H1 (cell line): ENCODE measurements at regions not wholly inside any gene's neighbourhood (a gene's known extent, or its start where the extent isn't known, plus 50 kb on each side); places are given as distances from the start of the nearest gene placed in this dataset.

Experiments used
- CTCF ChIA-PET: fragments of 300-600 bp; sonication (Branson Sonifier 250); formaldehyde crosslinking; loops from one replicate; lab custom pipeline; 2021; ENCODE audit not compliant: partially characterized antibody; lab: Charles Lee
- POLR2A ChIA-PET: fragments of 300-600 bp; sonication (Branson Sonifier 250); formaldehyde crosslinking; loops from one replicate; lab custom pipeline; 2021; ENCODE audit warnings: inconsistent platforms; ENCODE audit not compliant: partially characterized antibody; lab: Charles Lee
- DNase-seq, 2 experiments: peaks; one replicate each; pipeline versions ENCODE4 v3.0.0 to v3.0.0-alpha.2; 2010 to 2022; ENCODE audit warnings: low spot score in 2 of 2, low read depth in 1 of 2, mixed read lengths in 1 of 2
- FAIRE-seq: peaks from 2 replicates; lab custom pipeline; 2011; peaks lifted over from hg19 to GRCh38; lab: Jason Lieb, UNC
- H2AFZ ChIP-seq: 2 replicates; pipeline ENCODE4 v1.8.1; 2012; ENCODE audit warnings: low read length, inconsistent platforms
- H2AK5ac ChIP-seq: 2 replicates; pipeline ENCODE4 v1.6.1; 2013; ENCODE audit warnings: low read depth, low read length
- H2BK120ac ChIP-seq: replicated peaks from 2 replicates; pipeline ENCODE3; 2013; ENCODE audit warnings: low read depth, low read length, inconsistent platforms
- H2BK12ac ChIP-seq: 2 replicates; pipeline ENCODE4 v1.6.1; 2013; ENCODE audit warnings: low read depth, low read length
- H2BK15ac ChIP-seq: 2 replicates; pipeline ENCODE4 v1.6.1; 2013; ENCODE audit warnings: low read length
- H2BK20ac ChIP-seq: 2 replicates; pipeline ENCODE4 v1.6.1; 2013; ENCODE audit warnings: low read length
- H2BK5ac ChIP-seq: 2 replicates; pipeline ENCODE4 v1.6.1; 2013; ENCODE audit warnings: low read depth, low read length
- H3K14ac ChIP-seq: 2 replicates; pipeline ENCODE4 v1.6.1; 2013; ENCODE audit warnings: inconsistent platforms; ENCODE audit not compliant: insufficient read length
- H3K18ac ChIP-seq: 2 replicates; pipeline ENCODE4 v1.6.1; 2013; ENCODE audit warnings: low read length; ENCODE audit errors: extremely low read depth
- H3K23ac ChIP-seq: 2 replicates; pipeline ENCODE4 v1.6.1; 2013; ENCODE audit warnings: inconsistent platforms; ENCODE audit not compliant: insufficient read length
- H3K23me2 ChIP-seq: 2 replicates; pipeline ENCODE4 v1.6.1; 2013; ENCODE audit warnings: low read depth, low read length
- H3K27ac ChIP-seq: 2 replicates; pipeline ENCODE4 v1.6.1; 2011; ENCODE audit warnings: low read depth, low read length, inconsistent platforms
- H3K27me3 ChIP-seq, 4 experiments: replicated peaks in 1 of 4; 1 replicate in 1 of 4; 2 replicates in 3 of 4; pipeline versions ENCODE4 v1.6.1 to v1.8.1; 2011 to 2013; ENCODE audit warnings: low read length in 3 of 4, mild to moderate bottlenecking in 3 of 4, inconsistent platforms in 2 of 4, mixed read lengths in 2 of 4, moderate library complexity in 1 of 4; ENCODE audit not compliant: control insufficient read depth in 3 of 4, insufficient read depth in 3 of 4; ENCODE audit errors: extremely low read depth in 1 of 4
- H3K36me3 ChIP-seq, 4 experiments: 2 replicates each; pipeline versions ENCODE4 v1.6.1 to v1.8.1; 2011 to 2013; ENCODE audit warnings: mild to moderate bottlenecking in 4 of 4, low read length in 3 of 4, moderate library complexity in 2 of 4, control low read depth in 1 of 4, inconsistent platforms in 1 of 4; ENCODE audit not compliant: insufficient read depth in 4 of 4, control insufficient read depth in 2 of 4
- H3K4ac ChIP-seq: replicated peaks from 2 replicates; pipeline ENCODE3; 2013; ENCODE audit warnings: low read length, low read depth, mixed read lengths, inconsistent platforms; ENCODE audit not compliant: insufficient read length
- H3K4me1 ChIP-seq, 4 experiments: replicated peaks in 1 of 4; 1 replicate in 1 of 4; 2 replicates in 3 of 4; pipeline versions ENCODE4 v1.6.1 to v1.8.1; 2011 to 2013; ENCODE audit warnings: low read length in 3 of 4, inconsistent platforms in 2 of 4, mixed read lengths in 1 of 4; ENCODE audit not compliant: insufficient read depth in 4 of 4, control insufficient read depth in 3 of 4
- H3K4me2 ChIP-seq, 2 experiments: 2 replicates each; pipeline versions ENCODE4 v1.6.1 to v1.8.1; 2011 to 2013; ENCODE audit warnings: low read depth in 2 of 2, low read length in 2 of 2, control low read depth in 1 of 2, inconsistent platforms in 1 of 2, mild to moderate bottlenecking in 1 of 2; ENCODE audit not compliant: insufficient read depth in 1 of 2
- H3K4me3 ChIP-seq, 4 experiments: fragments of 200-600, 300-600 bp in 1 of 4; sonication (generic), shearing (Covaris generic), sonication (Bioruptor Twin) in 1 of 4; 2 replicates each; pipeline versions ENCODE4 v1.5.1 to v1.8.1; 2011 to 2016; ENCODE audit warnings: low read length in 4 of 4, low read depth in 3 of 4, control low read depth in 2 of 4, inconsistent platforms in 2 of 4, mild to moderate bottlenecking in 2 of 4, mixed read lengths in 1 of 4, moderate library complexity in 1 of 4; ENCODE audit not compliant: insufficient read depth in 2 of 4; ENCODE audit errors: extremely low read depth in 1 of 4
- H3K56ac ChIP-seq: replicated peaks from 2 replicates; pipeline ENCODE3; 2013; ENCODE audit warnings: low read depth, mild to moderate bottlenecking, mixed read lengths, low read length, inconsistent platforms; ENCODE audit not compliant: insufficient read length
- H3K79me1 ChIP-seq: 2 replicates; pipeline ENCODE4 v1.6.1; 2013; ENCODE audit warnings: low read depth, low read length, control low read depth
- H3K79me2 ChIP-seq, 2 experiments: 2 replicates each; pipeline versions ENCODE4 v1.6.1 to v1.8.1; 2012 to 2013; ENCODE audit warnings: low read length in 2 of 2, mild to moderate bottlenecking in 2 of 2, inconsistent platforms in 1 of 2; ENCODE audit not compliant: insufficient read depth in 2 of 2, control insufficient read depth in 1 of 2
- H3K9ac ChIP-seq, 4 experiments: replicated peaks in 1 of 4; 1 replicate in 1 of 4; 2 replicates in 3 of 4; pipeline versions ENCODE4 v1.6.1 to v1.8.1; 2011 to 2013; ENCODE audit warnings: low read depth in 3 of 4, low read length in 3 of 4, control low read depth in 2 of 4, mild to moderate bottlenecking in 2 of 4, moderate library complexity in 2 of 4, inconsistent platforms in 1 of 4; ENCODE audit errors: extremely low read depth in 1 of 4
- H3K9me3 ChIP-seq, 2 experiments: 2 replicates each; pipeline versions ENCODE4 v1.6.1 to v1.8.1; 2012 to 2013; ENCODE audit warnings: mild to moderate bottlenecking in 2 of 2, moderate library complexity in 2 of 2, control low read depth in 1 of 2, inconsistent platforms in 1 of 2, low read depth in 1 of 2, low read length in 1 of 2, mixed read lengths in 1 of 2; ENCODE audit not compliant: insufficient read depth in 2 of 2
- H4K20me1 ChIP-seq, 2 experiments: replicated peaks in 1 of 2; 2 replicates each; pipeline versions ENCODE3 to v1.8.1; 2011 to 2013; ENCODE audit warnings: inconsistent platforms in 2 of 2, low read length in 2 of 2, mild to moderate bottlenecking in 1 of 2; ENCODE audit not compliant: insufficient read depth in 2 of 2, control insufficient read depth in 1 of 2
- H4K5ac ChIP-seq: 2 replicates; pipeline ENCODE4 v1.6.1; 2013; ENCODE audit warnings: low read length, low read depth, mixed read lengths, inconsistent platforms; ENCODE audit not compliant: insufficient read length
- H4K8ac ChIP-seq: 2 replicates; pipeline ENCODE4 v1.8.0; 2013; ENCODE audit warnings: mild to moderate bottlenecking, moderate library complexity, low read length, inconsistent platforms; ENCODE audit not compliant: insufficient read depth; ENCODE audit errors: extremely low read depth
- H4K91ac ChIP-seq: replicated peaks from 2 replicates; pipeline ENCODE3; 2013; ENCODE audit warnings: low read length, mixed read lengths, inconsistent platforms; ENCODE audit not compliant: insufficient read length
- CBX5 ChIP-seq: fragments of 300-800, 300-1000 bp; sonication (generic); IDR thresholded peaks from 2 replicates; pipeline ENCODE4 v1.7.1; 2016; ENCODE audit warnings: antibody characterized with exemption, low read length, low read depth
- EP300 ChIP-seq, 2 experiments: IDR thresholded peaks; 1 replicate in 1 of 2; 2 replicates in 1 of 2; pipeline ENCODE4 v1.6.1; 2011 to 2012; ENCODE audit warnings: low read depth in 2 of 2, low read length in 2 of 2, mild to moderate bottlenecking in 2 of 2, borderline replicate concordance in 1 of 2, inconsistent platforms in 1 of 2, moderate library complexity in 1 of 2
- KDM4A ChIP-seq: IDR thresholded peaks from one replicate; pipeline ENCODE4 v1.7.1; 2012; ENCODE audit warnings: low read depth, mild to moderate bottlenecking, moderate library complexity, low read length, inconsistent platforms; ENCODE audit not compliant: severe bottlenecking
- KDM5A ChIP-seq: fragments of 200-600 bp; IDR thresholded peaks from 2 replicates; pipeline ENCODE4 v1.7.1; 2012; ENCODE audit warnings: mild to moderate bottlenecking, low read length, inconsistent platforms, mixed read lengths
- RAD21 ChIP-seq, 2 experiments: IDR thresholded peaks in 1 of 2; conservative IDR thresholded peaks in 1 of 2; 2 replicates each; pipeline ENCODE4 v1.6.1; 2011; ENCODE audit warnings: low read depth in 2 of 2, low read length in 2 of 2, improper control_type of control experiment in 1 of 2, inconsistent platforms in 1 of 2, mild to moderate bottlenecking in 1 of 2, moderate library complexity in 1 of 2
- SIN3A ChIP-seq, 2 experiments: IDR thresholded peaks in 1 of 2; conservative IDR thresholded peaks in 1 of 2; 2 replicates each; pipeline ENCODE4 v1.6.1; 2011 to 2012; ENCODE audit warnings: low read length in 2 of 2, improper control_type of control experiment in 1 of 2, low read depth in 1 of 2, mild to moderate bottlenecking in 1 of 2
- WGBS, 2 experiments: shearing (Covaris generic) in 1 of 2; methylation state at CpG; one replicate each; pipeline versions ENCODE4 v1.1.6 to v1.1.7; 2013 to 2015; ENCODE audit warnings: low lambda C conversion rate in 2 of 2, mixed read lengths in 2 of 2, inconsistent platforms in 1 of 2, low coverage in 1 of 2, missing lambda C conversion rate in 1 of 2; ENCODE audit not compliant: insufficient replicate concordance in 2 of 2, insufficient coverage in 1 of 2, insufficient read length in 1 of 2; ENCODE audit errors: extremely low coverage in 1 of 2, missing lambda C conversion rate in 1 of 2; 5-methylcytosine and 5-hydroxymethylcytosine counted together

DNA sequence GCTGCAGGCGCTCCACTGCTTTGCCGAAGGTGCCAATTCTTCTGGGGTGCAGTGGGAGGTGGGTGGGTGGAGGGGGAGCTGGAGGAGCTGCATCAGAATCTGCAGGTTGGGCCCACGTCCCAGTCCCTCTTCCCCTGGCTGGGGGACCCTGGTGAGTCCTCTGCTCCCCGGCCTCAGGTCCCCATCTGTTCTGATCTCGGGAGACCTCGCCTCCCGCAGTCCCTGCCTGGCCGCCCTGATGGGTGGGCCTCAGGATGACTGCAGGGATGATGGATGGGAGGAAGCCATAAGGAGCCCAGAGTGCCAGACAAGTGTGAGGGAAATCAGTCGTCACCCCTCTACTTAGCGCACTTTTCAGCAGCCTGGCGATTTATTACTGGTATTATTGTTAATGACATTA, 89.3 kb upstream of the PCBD1 start:
- no peak overlapping the region for H3K4me2 ChIP-seq
- no peaks in the 10 kb centered on the region for H4K20me1 ChIP-seq
- no peak overlapping the region for H3K9ac ChIP-seq
- WGBS, 2 experiments: 58% methylated on average over 7 of the region's 11 CpGs; no CpG with 5 or more reads in 1 of the 2 experiments
- H2AFZ ChIP-seq: no peak overlapping the region
- H3K4me3 ChIP-seq: no peak overlapping the region
- H3K23ac ChIP-seq: no peak overlapping the region
- H4K91ac ChIP-seq: no peak overlapping the region
- H3K9me3 ChIP-seq: no peaks in the 10 kb centered on the region
- H3K36me3 ChIP-seq: no peaks in the 10 kb centered on the region
- no peaks in the 10 kb centered on the region for H3K23me2 ChIP-seq
- H3K79me1 ChIP-seq: no peaks in the 10 kb centered on the region
- no peak overlapping the region for H2BK12ac ChIP-seq
- H2BK15ac ChIP-seq: no peak overlapping the region
- CTCF ChIA-PET: interaction anchor here (1.3 kb wide), 1 partner anchor 36 kb away, joined by 4 read pairs; no protein-coding TSS in a partner anchor
- H3K4me1 ChIP-seq: no peaks in the 10 kb centered on the region
- H3K27ac ChIP-seq: no peak overlapping the region
- H2BK20ac ChIP-seq: no peak overlapping the region
- H4K8ac ChIP-seq: no peak overlapping the region
- no peak for FAIRE-seq
- no peaks in the 10 kb centered on the region for H3K27me3 ChIP-seq
- no peak overlapping the region for H3K18ac ChIP-seq
- H2BK120ac ChIP-seq: no peak overlapping the region
- no peaks in the 10 kb centered on the region for H3K79me2 ChIP-seq
- no peak overlapping the region for H4K5ac ChIP-seq
- DNase-seq: no peak
- H3K56ac ChIP-seq: no peak overlapping the region
- POLR2A ChIA-PET: no interaction called here
- H3K14ac ChIP-seq: no peak overlapping the region
- H3K4ac ChIP-seq: no peak overlapping the region
- H2AK5ac ChIP-seq: no peak overlapping the region
- H2BK5ac ChIP-seq: no peak overlapping the region
- TF ChIP-seq KDM4A (no peak), EP300 (IDR thresholded peaks at IDR 0.05; ENCODE audit: borderline replicate concordance in 1 of 2, low read depth in 2 of 2, low read length in 2 of 2) (no peak), KDM5A (no peak), SIN3A (conservative IDR thresholded peaks at IDR 0.05 in 1 of 2, IDR thresholded peaks at IDR 0.05 in 1 of 2; ENCODE audit: low read depth in 1 of 2, low read length in 2 of 2) (no peak), CBX5 (no peak), RAD21 (IDR thresholded peaks at IDR 0.05 in 1 of 2, conservative IDR thresholded peaks at IDR 0.05 in 1 of 2; ENCODE audit: low read depth in 2 of 2, low read length in 2 of 2) (no peak)
